HG03378 (cell line): ENCODE measurements at regions not wholly inside any gene's neighbourhood (a gene's known extent, or its start where the extent isn't known, plus 50 kb on each side); places are given as distances from the start of the nearest gene placed in this dataset.
A peak's percentile ranks its signal among the peaks of the same experiment; 100 is the strongest.

Experiments
- ATAC-seq: cut with Tn5 transposase; IDR thresholded peaks from one replicate; pipeline ENCODE4 v1.9.1; 2021; ENCODE audit warnings: mild to moderate bottlenecking, moderate library complexity; ENCODE audit not compliant: unreplicated experiment

DNA sequence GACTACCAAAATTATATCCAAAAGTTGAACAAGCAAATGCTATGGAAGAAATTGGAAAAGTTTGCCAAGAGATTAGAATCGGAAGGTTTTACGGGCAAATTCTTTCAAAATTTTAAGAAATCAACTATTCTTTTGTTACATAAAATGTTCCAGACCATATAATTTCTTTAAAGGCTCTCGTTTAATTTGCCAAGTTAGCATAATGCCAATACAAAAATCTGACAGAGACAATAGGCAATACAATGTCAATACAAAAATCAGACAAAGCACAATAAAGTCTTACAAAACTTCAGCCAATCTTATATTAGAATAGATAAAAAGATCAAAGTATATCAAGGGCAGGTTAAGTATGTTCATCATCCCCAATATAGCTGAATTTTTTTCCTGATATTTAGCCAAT is 224.2 kb downstream of the BCL11A start:
- no peak for ATAC-seq

DNA sequence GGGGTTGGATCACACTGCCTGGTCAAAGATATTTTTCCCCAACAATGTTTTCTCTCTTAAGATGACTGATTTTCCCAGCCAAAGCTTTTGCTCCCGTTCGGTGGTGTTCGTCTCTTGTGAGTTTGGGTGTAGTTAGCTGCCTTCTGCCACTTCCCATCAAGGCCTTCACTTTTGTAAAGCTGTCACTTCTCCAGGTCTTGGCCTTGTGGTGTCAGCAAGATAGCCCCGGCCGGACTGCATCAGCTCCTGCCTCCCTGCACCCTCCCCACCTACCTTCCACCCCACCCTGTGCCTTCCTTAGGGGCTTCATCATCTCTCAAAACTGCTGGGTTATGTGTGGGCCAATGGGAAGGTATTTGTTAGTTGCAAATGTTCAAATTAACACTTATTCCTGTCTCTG is 228.9 kb downstream of the BCL11A start:
- no peak for ATAC-seq

DNA sequence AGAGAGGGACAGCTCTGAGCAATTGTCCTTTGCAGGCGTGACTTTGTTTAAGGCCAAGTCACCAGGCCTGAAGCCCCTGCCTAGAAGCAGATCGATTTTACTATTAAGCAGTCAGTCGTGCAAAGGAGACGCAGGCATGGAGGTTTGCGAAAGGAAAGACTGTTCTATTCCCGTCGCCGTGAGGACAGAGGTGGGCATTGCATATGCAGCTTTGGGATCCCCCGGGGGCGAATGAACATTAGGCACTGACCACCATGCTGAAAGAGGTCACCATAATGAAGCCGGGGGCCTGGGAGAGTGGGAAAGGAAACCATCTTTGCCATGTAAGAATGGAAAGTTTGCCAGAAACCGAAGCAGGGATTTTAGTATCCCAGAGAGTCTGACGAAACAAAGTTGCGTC is 231.6 kb downstream of the BCL11A start:
- no peak for ATAC-seq

DNA sequence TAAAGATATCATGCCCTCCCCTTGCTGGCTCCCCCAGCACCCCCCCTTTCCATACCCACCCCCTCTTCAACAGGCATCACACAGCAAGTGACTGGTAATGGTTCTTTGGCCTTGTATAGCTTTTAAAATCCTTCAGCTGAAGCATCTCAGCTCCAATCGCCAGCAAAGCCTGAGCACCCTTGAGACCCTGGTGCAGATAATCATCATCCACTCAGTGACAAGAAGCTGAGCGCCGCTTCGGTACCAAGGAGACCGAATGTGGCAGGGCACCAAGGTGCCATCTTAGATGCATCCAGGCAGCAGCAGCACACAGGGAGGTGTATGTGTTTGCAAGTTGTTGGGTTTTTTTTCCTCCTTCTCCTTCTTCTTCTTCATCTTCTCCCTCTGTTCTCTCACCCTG is 232.7 kb downstream of the BCL11A start:
- no peak for ATAC-seq

DNA sequence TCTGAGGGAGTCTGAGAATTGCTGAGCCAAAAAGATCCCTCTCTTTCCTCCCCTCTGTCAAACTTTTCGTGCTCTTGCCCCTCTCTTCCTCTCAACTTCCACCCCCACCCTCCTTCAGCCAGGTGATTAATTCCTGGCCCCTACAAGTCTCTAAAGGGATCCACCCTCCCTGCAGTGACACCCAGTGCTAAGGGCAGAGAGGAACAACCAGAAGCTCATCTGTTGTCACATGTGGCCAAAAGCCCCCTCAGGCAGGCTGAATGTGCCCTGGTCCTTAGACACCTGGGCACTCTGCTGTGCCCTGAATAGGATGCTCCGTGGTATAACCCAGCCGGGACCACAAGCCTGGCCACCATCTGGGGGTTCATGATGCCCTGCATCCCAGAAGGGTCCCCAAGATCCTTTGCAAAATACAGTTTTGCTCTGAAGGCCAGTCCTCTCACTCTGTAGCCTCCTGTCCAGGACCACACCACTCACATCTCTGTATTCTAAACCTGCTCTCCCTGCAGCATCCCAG is 234.4 kb downstream of the BCL11A start:
- ATAC-seq, result no peak

DNA sequence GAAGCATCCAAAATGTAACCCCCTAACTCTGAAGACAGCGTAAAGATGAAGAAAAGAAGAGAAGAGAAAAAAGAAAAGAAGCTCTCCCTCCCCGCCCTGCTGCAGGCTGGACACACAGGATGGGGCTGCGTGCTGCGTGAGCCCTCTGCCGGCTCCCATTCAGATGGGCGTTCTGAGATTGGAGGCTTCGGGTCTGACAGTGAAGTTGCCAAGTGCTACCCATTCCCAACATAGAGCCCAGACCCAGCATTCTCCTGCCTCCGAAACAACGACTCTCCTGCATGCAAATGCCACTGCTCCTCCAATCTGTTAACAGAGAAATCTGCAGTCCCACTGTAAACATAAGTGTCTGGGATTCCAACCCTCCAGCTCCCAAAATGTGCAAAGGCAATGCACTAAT is 234.9 kb downstream of the BCL11A start:
- ATAC-seq, result no peak

DNA sequence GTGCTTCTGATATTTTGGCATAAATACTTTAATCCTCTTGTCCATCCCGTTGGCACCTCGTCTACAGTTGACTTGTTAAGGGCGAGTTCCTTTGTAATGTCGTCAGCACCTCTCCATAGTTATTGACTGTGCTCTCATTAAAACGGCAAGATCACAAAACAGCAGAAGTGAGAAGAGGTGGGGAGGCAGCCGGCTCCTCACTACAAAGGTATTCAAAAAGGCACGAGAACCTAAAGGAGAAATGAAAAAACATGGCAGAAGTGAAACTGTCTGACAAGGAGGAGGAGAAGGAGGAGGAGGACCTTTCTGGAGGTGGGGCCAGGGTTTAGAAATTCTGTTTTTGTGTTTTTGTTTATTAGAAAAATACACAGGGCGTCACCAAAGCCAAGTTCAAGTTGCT is 235.6 kb downstream of the BCL11A start:
- ATAC-seq, result peak; percentile 84

DNA sequence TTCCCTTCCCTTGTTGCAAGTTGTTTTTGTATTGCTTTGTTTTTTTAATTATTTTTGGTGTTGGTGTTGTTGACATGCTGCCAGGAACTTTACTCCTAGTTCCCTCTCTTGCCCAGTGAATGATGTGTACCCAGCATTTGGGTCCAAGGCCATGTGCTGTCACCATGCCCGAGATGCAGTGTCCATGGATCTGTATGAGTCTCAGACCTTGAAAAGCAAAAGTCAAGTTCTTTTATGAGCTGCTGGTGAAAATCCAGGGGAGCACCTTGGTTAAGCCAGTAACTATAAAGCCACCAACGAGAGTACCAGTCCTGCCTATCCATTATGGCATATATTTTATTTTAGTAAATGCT is 236.4 kb downstream of the BCL11A start:
- ATAC-seq, result no peak

DNA sequence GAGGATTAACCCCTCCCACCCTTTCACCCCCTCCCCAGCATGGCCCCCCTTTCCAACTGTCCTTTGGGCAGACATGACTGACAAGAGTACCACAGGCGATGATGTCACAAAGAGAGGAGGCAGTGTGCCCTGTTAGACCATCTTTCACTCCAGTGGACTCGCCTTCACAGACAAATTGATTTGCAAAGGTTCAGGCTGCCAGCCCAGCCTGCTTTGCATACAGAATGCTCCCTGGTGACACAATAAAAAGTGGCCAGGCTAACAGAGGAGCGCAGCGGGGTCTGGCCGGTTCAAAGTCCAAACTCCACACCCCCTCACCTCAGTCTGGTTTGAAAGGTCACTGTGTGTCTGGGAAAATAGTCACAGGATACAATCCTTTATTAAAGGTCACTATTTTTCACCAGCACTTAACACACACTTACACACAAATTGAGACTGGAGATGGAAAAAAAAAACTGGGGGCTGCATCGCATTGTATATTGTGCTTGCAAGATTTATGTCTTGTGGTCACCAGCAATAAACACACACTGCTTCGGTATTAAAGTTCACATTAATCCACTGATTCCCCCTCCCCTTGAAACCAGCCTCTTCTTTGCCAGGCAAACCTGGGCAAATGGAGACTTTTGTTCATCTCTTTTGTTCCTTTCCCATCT is 236.9 kb downstream of the BCL11A start:
- no peak for ATAC-seq

DNA sequence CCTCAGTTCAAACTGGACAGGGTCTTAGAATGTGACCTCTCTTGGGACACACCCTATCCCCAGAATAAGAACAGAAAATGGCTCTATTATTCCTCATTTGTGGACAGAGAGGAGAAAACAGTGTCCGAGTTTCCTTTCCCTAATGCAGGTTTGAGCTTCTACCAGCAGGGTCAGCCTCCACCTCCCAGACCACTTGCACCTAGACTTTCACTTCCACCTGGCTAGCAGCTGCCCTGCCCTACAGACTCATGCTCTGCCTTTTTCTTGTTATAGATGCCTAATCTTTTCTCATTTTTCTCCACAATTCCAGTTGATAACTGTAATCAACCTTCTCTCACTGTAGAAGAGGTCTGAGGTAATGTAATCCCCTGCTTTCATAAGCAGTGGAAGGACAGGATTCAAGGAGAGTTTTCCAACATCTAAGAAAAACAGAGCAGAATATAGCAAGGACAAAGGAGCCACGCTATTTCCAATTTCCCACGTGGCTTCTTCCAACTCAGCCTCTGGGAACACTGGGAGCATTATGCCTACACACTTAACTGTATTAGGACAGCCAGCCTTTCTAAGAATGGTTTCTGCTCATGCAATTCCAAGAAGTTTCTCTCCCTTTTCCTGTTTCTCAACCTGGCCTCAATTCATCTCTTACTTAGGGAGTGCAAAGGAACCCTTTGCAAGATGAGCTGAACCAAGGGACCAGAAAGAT is 239.8 kb downstream of the BCL11A start:
- no peak for ATAC-seq

DNA sequence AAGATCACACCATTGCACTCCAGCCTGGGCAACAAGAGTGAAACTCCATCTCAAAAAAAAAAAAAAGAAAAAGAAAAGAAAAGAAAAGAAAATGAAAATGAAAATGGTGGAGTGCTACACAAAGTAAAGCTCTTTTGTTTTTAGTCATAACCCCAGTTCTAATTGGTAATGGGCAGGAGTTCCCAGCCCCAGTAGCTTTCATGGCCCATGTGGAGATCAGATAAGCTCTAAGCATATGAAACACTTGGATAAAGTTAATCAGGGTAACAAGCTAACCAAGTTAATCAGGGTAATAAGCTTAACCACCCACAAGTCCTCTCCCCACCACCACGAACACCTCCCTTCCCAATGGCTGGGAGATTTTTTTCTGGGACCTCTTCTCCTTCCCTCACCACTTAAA is 240.8 kb downstream of the BCL11A start:
- ATAC-seq, result peak; percentile 79

DNA sequence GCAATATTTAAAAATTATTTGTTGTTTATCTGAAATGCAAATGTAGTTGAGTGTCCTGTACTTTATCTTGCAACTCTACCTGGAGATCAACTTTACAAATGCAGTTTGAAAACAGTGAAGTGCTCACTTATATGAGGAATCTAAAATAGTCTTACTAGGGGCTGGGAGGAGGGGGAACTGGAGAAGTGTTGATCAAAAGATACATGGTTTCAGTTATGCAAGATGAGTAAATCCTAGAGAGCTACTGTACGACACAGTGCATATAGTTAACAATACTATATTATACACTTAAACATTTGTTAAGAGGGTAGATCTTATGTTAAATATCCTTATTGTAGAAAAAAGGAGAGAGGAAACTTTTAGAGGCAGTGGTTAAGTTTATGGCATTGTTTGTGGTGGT is 241.9 kb downstream of the BCL11A start:
- ATAC-seq, result peak; percentile 59

DNA sequence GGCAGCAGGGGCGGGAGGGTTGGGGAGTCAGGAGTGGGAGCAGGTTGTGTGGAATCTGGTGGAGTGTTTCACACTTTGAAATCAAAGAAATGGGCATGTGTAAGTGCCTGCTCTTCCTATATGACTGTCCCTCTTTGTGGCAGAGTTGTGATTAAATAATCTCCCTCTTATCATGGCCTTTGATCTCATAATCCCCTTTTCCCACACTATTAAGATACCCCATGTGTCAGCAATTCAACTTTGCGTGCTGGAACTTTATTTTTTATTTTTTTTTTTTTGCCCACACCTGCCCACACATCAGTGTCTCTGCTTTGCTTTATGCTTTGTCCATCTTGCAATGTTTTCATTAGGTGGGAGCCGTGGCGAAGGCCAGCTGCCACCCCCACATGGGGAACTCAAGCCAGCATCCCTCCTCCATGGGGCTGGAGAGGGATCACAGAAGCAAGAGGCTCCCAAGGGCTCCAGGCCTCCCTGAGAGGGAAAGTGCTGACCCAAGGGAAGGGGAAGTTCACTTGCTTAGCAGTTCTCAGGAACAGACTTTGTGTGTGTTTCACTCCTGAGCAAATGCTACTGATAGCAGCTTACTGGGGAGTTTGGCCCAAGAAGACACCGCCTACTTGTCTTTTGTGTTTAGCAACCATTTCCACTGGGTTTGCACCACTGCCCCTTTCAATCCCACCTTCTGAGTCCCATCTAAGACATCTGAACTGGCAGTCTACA is 243.4 kb downstream of the BCL11A start:
- no peak for ATAC-seq

DNA sequence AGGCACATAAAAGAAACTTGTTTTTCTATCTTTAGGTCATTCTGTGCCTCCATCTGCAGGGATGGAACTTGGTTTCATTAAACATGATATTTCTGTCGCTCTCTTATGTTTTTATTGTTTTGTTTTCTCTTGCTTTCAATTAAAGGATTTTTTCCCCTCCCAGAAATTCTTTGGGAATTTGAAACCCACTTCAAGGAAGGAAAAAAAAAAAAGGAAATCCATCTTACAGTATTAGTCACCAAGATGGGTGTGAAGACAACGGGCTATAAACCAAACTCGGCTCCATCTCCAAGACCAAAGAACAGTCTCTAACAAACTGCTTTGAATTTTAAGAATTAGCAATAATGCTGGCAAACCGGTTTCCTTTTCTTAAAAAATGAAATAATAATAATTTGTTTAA is 244.1 kb downstream of the BCL11A start:
- ATAC-seq, result no peak

DNA sequence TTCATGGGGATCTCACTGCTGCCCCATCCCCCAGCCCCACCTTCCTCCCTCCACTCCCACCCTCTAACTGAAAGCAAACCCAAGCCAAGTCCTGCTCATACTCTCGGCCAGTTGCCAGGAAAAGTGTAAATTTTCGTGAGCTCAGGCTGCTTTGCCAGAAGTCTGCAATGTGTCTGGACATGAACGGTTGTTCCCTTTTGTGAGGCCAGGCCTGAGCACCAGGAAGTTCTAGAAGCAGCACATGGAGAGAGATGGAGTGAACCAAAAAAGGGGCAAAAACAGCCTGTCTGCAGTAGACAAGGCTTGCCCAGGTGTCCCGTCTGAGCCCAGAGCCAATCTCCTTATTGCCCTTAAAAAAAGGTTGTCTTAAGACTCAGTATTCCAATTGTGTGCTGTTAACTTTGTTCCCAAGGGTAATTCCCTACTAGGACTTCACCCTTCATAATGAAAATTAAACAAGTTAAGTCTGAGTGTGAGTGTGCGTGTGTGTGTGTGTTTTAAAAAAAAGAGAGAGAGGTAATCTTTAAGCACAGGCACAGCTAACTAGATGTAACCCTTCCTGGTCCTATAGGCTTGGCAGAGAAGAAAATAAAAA is 247.1 kb downstream of the BCL11A start:
- no peak for ATAC-seq

DNA sequence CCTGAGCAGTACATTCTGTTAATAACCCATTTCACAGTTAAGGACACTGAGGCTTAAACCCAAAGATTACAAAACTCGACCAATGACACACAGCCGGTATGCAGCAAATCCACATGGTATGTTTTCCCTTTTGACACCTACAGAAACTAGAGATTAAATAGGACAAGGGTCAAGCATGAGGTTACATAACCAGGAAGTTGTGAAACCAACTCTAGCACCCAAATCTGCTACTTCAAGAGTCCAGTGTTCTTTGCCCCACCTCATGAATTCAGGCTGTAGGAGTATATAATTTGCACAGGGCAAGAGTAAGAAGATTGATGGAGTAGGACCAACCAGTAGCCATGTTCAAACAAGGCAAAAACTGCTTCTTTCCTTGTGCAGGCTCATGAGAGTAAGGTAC is 249.8 kb downstream of the BCL11A start:
- no peak for ATAC-seq

DNA sequence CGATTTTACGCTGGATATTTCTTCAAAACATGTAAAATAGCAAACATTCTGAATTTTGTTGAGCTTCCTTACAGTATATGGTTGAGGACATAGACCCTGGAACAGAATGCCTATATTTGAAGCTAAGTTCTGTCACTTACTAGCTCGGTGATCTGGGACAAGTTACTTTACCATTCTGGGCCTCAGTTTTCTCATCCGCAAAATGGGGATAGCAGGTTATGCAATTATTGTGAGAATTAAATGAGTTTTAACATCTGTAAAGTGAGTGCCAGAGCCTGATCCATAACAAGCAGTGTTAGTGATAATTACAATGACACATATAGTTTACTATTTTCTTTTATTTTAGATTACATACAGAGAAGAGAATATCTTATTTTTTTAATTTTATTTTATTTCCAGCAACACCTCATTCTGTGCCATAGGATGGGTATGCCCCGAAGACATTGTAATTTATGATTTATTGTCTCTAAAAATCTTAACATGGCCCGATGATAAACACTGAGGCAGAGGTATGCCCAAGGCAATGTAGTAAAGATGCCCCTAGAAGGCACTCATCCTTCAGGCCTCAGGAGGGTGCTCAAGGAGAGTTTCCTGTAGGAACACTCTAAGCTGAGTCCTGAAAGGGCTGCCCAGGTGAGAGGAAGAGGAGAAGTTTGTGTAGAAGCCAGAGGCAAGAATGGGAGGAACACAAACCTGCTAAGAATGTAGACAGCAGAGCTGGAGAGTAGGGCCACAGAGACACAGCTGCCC is 250.9 kb downstream of the BCL11A start:
- no peak for ATAC-seq

DNA sequence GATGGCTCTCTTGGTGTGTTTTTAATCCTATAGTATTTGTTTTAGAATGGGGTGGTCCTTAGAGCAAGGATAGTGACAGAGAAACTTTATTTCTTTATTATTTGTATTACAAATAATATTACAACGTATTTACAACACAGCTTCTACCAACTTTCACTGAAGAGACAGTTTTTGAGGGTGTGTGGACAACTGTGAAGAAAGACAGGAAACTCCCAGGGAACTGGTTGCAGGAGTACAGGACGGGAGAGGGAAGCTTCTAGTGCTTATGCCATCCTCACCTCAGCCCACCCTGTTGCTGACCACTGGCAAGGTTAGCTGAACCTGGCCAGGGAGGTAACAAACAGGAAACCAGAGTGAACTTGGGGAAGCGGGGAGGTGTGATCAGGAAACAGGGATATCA is 251.7 kb downstream of the BCL11A start:
- no peak for ATAC-seq

DNA sequence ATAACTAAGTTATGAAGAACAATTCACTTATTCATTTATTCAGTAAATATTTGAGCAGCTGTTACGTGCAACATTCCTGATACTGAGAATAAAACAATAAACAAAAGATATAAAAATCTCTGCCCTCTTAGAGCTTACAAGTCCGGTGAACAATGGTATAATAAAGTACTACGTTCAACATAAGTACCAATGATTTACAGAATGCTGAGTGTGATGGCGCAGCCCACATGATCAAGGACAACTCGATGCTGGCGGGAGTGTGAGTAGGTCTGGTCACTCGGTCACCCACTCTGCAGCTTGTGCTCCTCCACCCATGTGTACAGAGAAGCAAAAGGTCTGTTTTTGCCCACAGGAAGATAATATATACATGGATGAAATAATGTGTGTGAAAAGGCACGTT is 254.3 kb downstream of the BCL11A start:
- no peak for ATAC-seq

DNA sequence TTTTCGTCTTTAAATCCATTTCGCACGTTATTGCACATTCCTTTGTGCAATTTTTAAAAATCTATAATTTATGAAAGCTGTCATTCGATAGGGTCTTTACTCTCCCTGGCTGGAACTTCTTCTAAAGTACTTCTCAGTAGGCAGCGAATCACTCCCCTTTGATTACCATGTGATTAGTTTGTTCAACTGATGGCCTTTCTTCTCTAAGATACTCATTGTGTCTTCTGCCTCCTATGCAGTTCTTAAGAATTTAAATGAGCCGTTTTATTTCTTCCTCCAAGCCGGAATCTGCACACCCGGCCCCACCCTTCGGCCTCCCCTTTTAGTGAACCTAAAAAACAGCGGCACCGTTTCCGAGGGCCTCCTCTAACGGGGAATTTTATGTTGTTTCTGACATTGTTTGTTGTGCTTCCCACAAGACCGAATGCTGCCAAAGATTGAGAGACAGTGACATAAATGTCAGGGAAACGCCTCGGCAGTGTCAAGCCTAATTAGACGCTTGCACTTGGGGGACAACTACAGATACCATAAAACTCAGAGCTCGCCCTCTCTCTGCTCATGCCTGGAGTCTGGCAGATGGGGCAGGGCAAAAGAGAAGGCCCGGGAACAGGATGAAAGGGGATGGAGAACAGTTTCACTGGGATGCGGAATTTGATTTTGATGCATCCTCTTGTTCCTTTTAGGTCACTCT is 255.3 kb downstream of the BCL11A start:
- no peak for ATAC-seq
